ENCODE measurements at regions not wholly inside any gene's neighbourhood (a gene's known extent, or its start where the extent isn't known, plus 50 kb on each side); places are given as distances from the start of the nearest gene placed in this dataset.

- Histone ChIP-seq H3K9ac (ENCODE audit: low read depth, low read length) (no peak overlapping the region), H3K9me3 (ENCODE audit: control insufficient read depth, insufficient read depth, low read length) (no peaks in the 10 kb centered on the region), H3K4me3 (ENCODE audit: low read depth, low read length) (no peak overlapping the region), H3K4me1 (ENCODE audit: control insufficient read depth, insufficient read depth, low read length) (no peaks in the 10 kb centered on the region), H3K36me3 (ENCODE audit: control insufficient read depth, insufficient read depth, low read length) (no peaks in the 10 kb centered on the region), H3K27me3 (ENCODE audit: control insufficient read depth, insufficient read depth, low read length) (no peaks in the 10 kb centered on the region)
These were observed 272.3 kb downstream of the MRPS30 start for GRCh38 chr5:45081082-45081481.

- H3K9ac ChIP-seq (ENCODE audit: low read depth, low read length): no peak overlapping the region
- no peaks in the 10 kb centered on the region for H3K36me3 ChIP-seq (ENCODE audit: control insufficient read depth, insufficient read depth, low read length)
- no peaks in the 10 kb centered on the region for H3K27me3 ChIP-seq (ENCODE audit: control insufficient read depth, insufficient read depth, low read length)
- H3K4me1 ChIP-seq (ENCODE audit: control insufficient read depth, insufficient read depth, low read length): no peaks in the 10 kb centered on the region
- H3K9me3 ChIP-seq (ENCODE audit: control insufficient read depth, insufficient read depth, low read length): no peaks in the 10 kb centered on the region
- no peak overlapping the region for H3K4me3 ChIP-seq (ENCODE audit: low read depth, low read length)
These were observed 281.1 kb downstream of the MRPS30 start for GRCh38 chr5:45089870-45090269.

- Histone ChIP-seq H3K4me1 (ENCODE audit: control insufficient read depth, insufficient read depth, low read length) (no peaks in the 10 kb centered on the region), H3K27me3 (ENCODE audit: control insufficient read depth, insufficient read depth, low read length) (no peaks in the 10 kb centered on the region), H3K4me3 (ENCODE audit: low read depth, low read length) (no peak overlapping the region), H3K36me3 (ENCODE audit: control insufficient read depth, insufficient read depth, low read length) (no peaks in the 10 kb centered on the region), H3K9ac (ENCODE audit: low read depth, low read length) (no peak overlapping the region), H3K9me3 (ENCODE audit: control insufficient read depth, insufficient read depth, low read length) (no peaks in the 10 kb centered on the region)
These were observed 284.6 kb downstream of the MRPS30 start for GRCh38 chr5:45093377-45093776.

GRCh38 chr5:45094876-45095440 is 286.2 kb downstream of the MRPS30 start:
- Histone ChIP-seq H3K9ac (ENCODE audit: low read depth, low read length) (no peak overlapping the region), H3K27me3 (ENCODE audit: control insufficient read depth, insufficient read depth, low read length) (no peaks in the 10 kb centered on the region), H3K36me3 (ENCODE audit: control insufficient read depth, insufficient read depth, low read length) (no peaks in the 10 kb centered on the region), H3K9me3 (ENCODE audit: control insufficient read depth, insufficient read depth, low read length) (no peaks in the 10 kb centered on the region), H3K4me3 (ENCODE audit: low read depth, low read length) (no peak overlapping the region), H3K4me1 (ENCODE audit: control insufficient read depth, insufficient read depth, low read length) (no peaks in the 10 kb centered on the region)

- Histone ChIP-seq H3K4me1 (ENCODE audit: control insufficient read depth, insufficient read depth, low read length) (no peaks in the 10 kb centered on the region), H3K9ac (ENCODE audit: low read depth, low read length) (no peak overlapping the region), H3K9me3 (ENCODE audit: control insufficient read depth, insufficient read depth, low read length) (no peaks in the 10 kb centered on the region), H3K36me3 (ENCODE audit: control insufficient read depth, insufficient read depth, low read length) (no peaks in the 10 kb centered on the region), H3K4me3 (ENCODE audit: low read depth, low read length) (no peak overlapping the region), H3K27me3 (ENCODE audit: control insufficient read depth, insufficient read depth, low read length) (no peaks in the 10 kb centered on the region)
These were observed 289.7 kb downstream of the MRPS30 start for GRCh38 chr5:45098483-45098882.

GRCh38 chr5:45101146-45101545 is 292.4 kb downstream of the MRPS30 start:
- H3K36me3 ChIP-seq (ENCODE audit: control insufficient read depth, insufficient read depth, low read length): no peaks in the 10 kb centered on the region
- no peak overlapping the region for H3K9ac ChIP-seq (ENCODE audit: low read depth, low read length)
- H3K4me3 ChIP-seq (ENCODE audit: low read depth, low read length): no peak overlapping the region
- H3K4me1 ChIP-seq (ENCODE audit: control insufficient read depth, insufficient read depth, low read length): no peaks in the 10 kb centered on the region
- no peaks in the 10 kb centered on the region for H3K9me3 ChIP-seq (ENCODE audit: control insufficient read depth, insufficient read depth, low read length)
- H3K27me3 ChIP-seq (ENCODE audit: control insufficient read depth, insufficient read depth, low read length): no peaks in the 10 kb centered on the region

GRCh38 chr5:45105491-45105994 is 296.8 kb downstream of the MRPS30 start:
- Histone ChIP-seq H3K36me3 (ENCODE audit: control insufficient read depth, insufficient read depth, low read length) (no peaks in the 10 kb centered on the region), H3K9ac (ENCODE audit: low read depth, low read length) (no peak overlapping the region), H3K4me3 (ENCODE audit: low read depth, low read length) (no peak overlapping the region), H3K27me3 (ENCODE audit: control insufficient read depth, insufficient read depth, low read length) (no peaks in the 10 kb centered on the region), H3K4me1 (ENCODE audit: control insufficient read depth, insufficient read depth, low read length) (peaks cover 15% of the 10 kb centered on the region), H3K9me3 (ENCODE audit: control insufficient read depth, insufficient read depth, low read length) (no peaks in the 10 kb centered on the region)

- Histone ChIP-seq H3K9me3 (ENCODE audit: control insufficient read depth, insufficient read depth, low read length) (no peaks in the 10 kb centered on the region), H3K4me3 (ENCODE audit: low read depth, low read length) (no peak overlapping the region), H3K9ac (ENCODE audit: low read depth, low read length) (no peak overlapping the region), H3K4me1 (ENCODE audit: control insufficient read depth, insufficient read depth, low read length) (peaks cover 20% of the 10 kb centered on the region), H3K36me3 (ENCODE audit: control insufficient read depth, insufficient read depth, low read length) (no peaks in the 10 kb centered on the region), H3K27me3 (ENCODE audit: control insufficient read depth, insufficient read depth, low read length) (no peaks in the 10 kb centered on the region)
These were observed 300.3 kb downstream of the MRPS30 start for GRCh38 chr5:45109062-45109461.

GRCh38 chr5:45109636-45110035 is 300.9 kb downstream of the MRPS30 start:
- Histone ChIP-seq H3K4me1 (ENCODE audit: control insufficient read depth, insufficient read depth, low read length) (peaks cover 20% of the 10 kb centered on the region), H3K9ac (ENCODE audit: low read depth, low read length) (no peak overlapping the region), H3K27me3 (ENCODE audit: control insufficient read depth, insufficient read depth, low read length) (no peaks in the 10 kb centered on the region), H3K9me3 (ENCODE audit: control insufficient read depth, insufficient read depth, low read length) (no peaks in the 10 kb centered on the region), H3K4me3 (ENCODE audit: low read depth, low read length) (peak overlapping the region; percentile 1), H3K36me3 (ENCODE audit: control insufficient read depth, insufficient read depth, low read length) (no peaks in the 10 kb centered on the region)

GRCh38 chr5:45110399-45110798 is 301.7 kb downstream of the MRPS30 start:
- no peak overlapping the region for H3K4me3 ChIP-seq (ENCODE audit: low read depth, low read length)
- H3K27me3 ChIP-seq (ENCODE audit: control insufficient read depth, insufficient read depth, low read length): no peaks in the 10 kb centered on the region
- no peaks in the 10 kb centered on the region for H3K36me3 ChIP-seq (ENCODE audit: control insufficient read depth, insufficient read depth, low read length)
- H3K9ac ChIP-seq (ENCODE audit: low read depth, low read length): no peak overlapping the region
- H3K4me1 ChIP-seq (ENCODE audit: control insufficient read depth, insufficient read depth, low read length): peaks cover 20% of the 10 kb centered on the region
- H3K9me3 ChIP-seq (ENCODE audit: control insufficient read depth, insufficient read depth, low read length): no peaks in the 10 kb centered on the region

- Histone ChIP-seq H3K9ac (ENCODE audit: low read depth, low read length) (no peak overlapping the region), H3K9me3 (ENCODE audit: control insufficient read depth, insufficient read depth, low read length) (peaks cover 10% of the 10 kb centered on the region), H3K27me3 (ENCODE audit: control insufficient read depth, insufficient read depth, low read length) (no peaks in the 10 kb centered on the region), H3K4me3 (ENCODE audit: low read depth, low read length) (no peak overlapping the region), H3K4me1 (ENCODE audit: control insufficient read depth, insufficient read depth, low read length) (peaks cover 20% of the 10 kb centered on the region), H3K36me3 (ENCODE audit: control insufficient read depth, insufficient read depth, low read length) (peaks cover 4% of the 10 kb centered on the region)
These were observed 305.0 kb downstream of the MRPS30 start for GRCh38 chr5:45113726-45114125.

GRCh38 chr5:45132972-45133371 is 324.2 kb downstream of the MRPS30 start:
- H3K36me3 ChIP-seq (ENCODE audit: control insufficient read depth, insufficient read depth, low read length): no peaks in the 10 kb centered on the region
- no peaks in the 10 kb centered on the region for H3K4me1 ChIP-seq (ENCODE audit: control insufficient read depth, insufficient read depth, low read length)
- H3K4me3 ChIP-seq (ENCODE audit: low read depth, low read length): no peak overlapping the region
- no peaks in the 10 kb centered on the region for H3K27me3 ChIP-seq (ENCODE audit: control insufficient read depth, insufficient read depth, low read length)
- H3K9ac ChIP-seq (ENCODE audit: low read depth, low read length): no peak overlapping the region
- no peaks in the 10 kb centered on the region for H3K9me3 ChIP-seq (ENCODE audit: control insufficient read depth, insufficient read depth, low read length)
